ENCODE measurements at regions not wholly inside any gene's neighbourhood (a gene's known extent, or its start where the extent isn't known, plus 50 kb on each side); places are given as distances from the start of the nearest gene placed in this dataset.

DNA sequence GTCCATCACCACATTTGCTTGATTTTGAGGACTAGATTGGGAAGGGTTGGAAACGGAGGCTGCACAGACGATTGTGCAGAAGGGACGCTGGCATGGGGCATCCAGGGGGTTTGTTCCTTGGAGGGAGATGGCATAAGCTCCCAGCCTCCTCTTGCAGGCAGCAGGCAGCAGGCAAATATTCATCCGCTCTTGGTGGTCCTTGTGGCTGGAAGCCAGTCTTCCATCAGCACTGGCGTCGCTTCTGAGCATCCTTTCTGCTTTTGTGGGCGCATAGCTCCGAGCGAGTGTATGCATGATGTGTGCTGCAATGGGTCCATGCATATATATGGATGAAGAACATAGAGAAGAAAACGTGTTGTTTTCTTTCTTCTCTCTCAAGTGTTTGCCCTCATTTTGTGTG, 166.1 kb upstream of the NTM start:
- no peak overlapping the region for H3T11ph ChIP-seq (ENCODE audit: low read length)
- no peaks in the 10 kb centered on the region for H3K23me2 ChIP-seq (ENCODE audit: insufficient read length, low read depth, low read length, poor library complexity, severe bottlenecking)
- no peak overlapping the region for H4K5ac ChIP-seq (ENCODE audit: insufficient read length, low read depth, low read length)
- H3K27me3 ChIP-seq (ENCODE audit: insufficient read depth, low read length), result no peaks in the 10 kb centered on the region
- no peak overlapping the region for H4K8ac ChIP-seq (replicated peaks; ENCODE audit: insufficient read length, low read depth, low read length)
- H4K91ac ChIP-seq (ENCODE audit: insufficient read length, low read depth, low read length), result no peak overlapping the region
- no peak overlapping the region for H2BK120ac ChIP-seq (ENCODE audit: low read depth, low read length, poor library complexity, severe bottlenecking)
- Mint-ChIP-seq H3K27me3 (ENCODE audit: low read depth) (peaks cover 4% of the 10 kb centered on the region), H3K4me3 (no peak overlapping the region), H3K4me1 (peaks cover 11 to 13% of the 10 kb centered on the region in 2 experiments), H3K36me3 (ENCODE audit: insufficient read depth in 1 of 3, low read depth in 3 of 3) (no peaks in the 10 kb centered on the region; a peak in 1 of 7 replicates), H3K9me3 (no peaks in the 10 kb centered on the region; a peak in 1 of 5 replicates), H3K27ac (no peak overlapping the region)
- H3K18ac ChIP-seq (ENCODE audit: insufficient read length, low read depth, low read length), result no peak overlapping the region
- no peaks in the 10 kb centered on the region for H3K79me1 ChIP-seq (ENCODE audit: insufficient read depth, low read depth, low read length, poor library complexity, severe bottlenecking)
- H3K14ac ChIP-seq (ENCODE audit: insufficient read depth, low read length), result no peak overlapping the region; the same call in 1 of the 2 replicates
- no peaks in the 10 kb centered on the region for H3K9me3 ChIP-seq (ENCODE audit: control insufficient read depth, low read depth, low read length)
- H2BK15ac ChIP-seq (ENCODE audit: low read depth, low read length), result no peak overlapping the region
- no peak overlapping the region for H3K56ac ChIP-seq (ENCODE audit: insufficient read length, low read depth, low read length)
- H2BK5ac ChIP-seq (ENCODE audit: insufficient read length, low read length), result no peak overlapping the region
- H3K27ac ChIP-seq (ENCODE audit: insufficient read length, low read depth, low read length), result no peak overlapping the region
- H3K9ac ChIP-seq (ENCODE audit: extremely low read depth, insufficient read length, low read length), result no peak overlapping the region
- no peaks in the 10 kb centered on the region for H3K4me1 ChIP-seq (ENCODE audit: insufficient read depth, low read length)
- H3K4me2 ChIP-seq (ENCODE audit: insufficient read depth, insufficient read length, low read length), result no peak overlapping the region
- no peak overlapping the region for H3K4ac ChIP-seq (ENCODE audit: low read depth, low read length)
- H2AFZ ChIP-seq (ENCODE audit: low read length), result no peak overlapping the region
- no peak for DNase-seq
- H2AK5ac ChIP-seq (ENCODE audit: insufficient read length, low read length), result no peak overlapping the region
- H3K79me2 ChIP-seq (ENCODE audit: insufficient read depth, low read length), result no peaks in the 10 kb centered on the region
- H4K20me1 ChIP-seq (ENCODE audit: control insufficient read depth, insufficient read depth, insufficient read length), result no peaks in the 10 kb centered on the region
- H2BK20ac ChIP-seq (ENCODE audit: low read depth, low read length, poor library complexity, severe bottlenecking), result no peak overlapping the region
- no CpG with 5 or more reads among the region's 10 CpGs for WGBS (ENCODE audit: extremely low coverage, insufficient read length, low lambda C conversion rate)
- H3K23ac ChIP-seq (ENCODE audit: insufficient read length, low read depth, low read length), result no peak overlapping the region
- no peak overlapping the region for H2BK12ac ChIP-seq (ENCODE audit: insufficient read length, low read depth, low read length)
- TF ChIP-seq, protein P1, sequence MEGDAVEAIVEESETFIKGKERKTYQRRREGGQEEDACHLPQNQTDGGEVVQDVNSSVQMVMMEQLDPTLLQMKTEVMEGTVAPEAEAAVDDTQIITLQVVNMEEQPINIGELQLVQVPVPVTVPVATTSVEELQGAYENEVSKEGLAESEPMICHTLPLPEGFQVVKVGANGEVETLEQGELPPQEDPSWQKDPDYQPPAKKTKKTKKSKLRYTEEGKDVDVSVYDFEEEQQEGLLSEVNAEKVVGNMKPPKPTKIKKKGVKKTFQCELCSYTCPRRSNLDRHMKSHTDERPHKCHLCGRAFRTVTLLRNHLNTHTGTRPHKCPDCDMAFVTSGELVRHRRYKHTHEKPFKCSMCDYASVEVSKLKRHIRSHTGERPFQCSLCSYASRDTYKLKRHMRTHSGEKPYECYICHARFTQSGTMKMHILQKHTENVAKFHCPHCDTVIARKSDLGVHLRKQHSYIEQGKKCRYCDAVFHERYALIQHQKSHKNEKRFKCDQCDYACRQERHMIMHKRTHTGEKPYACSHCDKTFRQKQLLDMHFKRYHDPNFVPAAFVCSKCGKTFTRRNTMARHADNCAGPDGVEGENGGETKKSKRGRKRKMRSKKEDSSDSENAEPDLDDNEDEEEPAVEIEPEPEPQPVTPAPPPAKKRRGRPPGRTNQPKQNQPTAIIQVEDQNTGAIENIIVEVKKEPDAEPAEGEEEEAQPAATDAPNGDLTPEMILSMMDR (conservative IDR thresholded peaks at IDR 0.05), result no peak

All from H9 (cell line).